Neutrophil (primary cell): ENCODE measurements at regions not wholly inside any gene's neighbourhood (a gene's known extent, or its start where the extent isn't known, plus 50 kb on each side); places are given as distances from the start of the nearest gene placed in this dataset.
"Not testable (repeated sequence)": the region's sequence is repeated elsewhere in the genome, so short reads cannot be mapped to it uniquely, and the experiment has no call there.

Source experiments
- H3K27ac ChIP-seq: fragments of 200-600 bp; sonication (generic); 2 replicates; pipeline ENCODE4 v1.5.1; 2016; ENCODE audit warnings: mild to moderate bottlenecking, moderate library complexity
- H3K27me3 ChIP-seq: fragments of 200-600 bp; sonication (generic); 2 replicates; pipeline ENCODE4 v1.6.0; 2016; ENCODE audit warnings: mild to moderate bottlenecking
- H3K36me3 ChIP-seq: fragments of 200-600 bp; sonication (generic); 2 replicates; pipeline ENCODE4 v1.5.1; 2017
- H3K4me1 ChIP-seq, 2 experiments: fragments of 200-600 bp in 1 of 2; sonication (generic) in 1 of 2; 1 replicate in 1 of 2; 2 replicates in 1 of 2; pipeline versions ENCODE4 v1.5.1 to v1.6.1; 2013 to 2016; ENCODE audit warnings: low read depth in 1 of 2, low read length in 1 of 2, mild to moderate bottlenecking in 1 of 2, moderate library complexity in 1 of 2; ENCODE audit not compliant: control insufficient read depth in 1 of 2, insufficient read depth in 1 of 2
- H3K4me3 ChIP-seq, 2 experiments: fragments of 200-600 bp in 1 of 2; sonication (generic) in 1 of 2; 1 replicate in 1 of 2; 2 replicates in 1 of 2; pipeline ENCODE4 v1.5.1; 2013 to 2016; ENCODE audit warnings: low read depth in 1 of 2, low read length in 1 of 2, mild to moderate bottlenecking in 1 of 2, moderate library complexity in 1 of 2
- H3K9me3 ChIP-seq: fragments of 200-600 bp; sonication (generic); 2 replicates; pipeline ENCODE4 v1.5.1; 2016
- CTCF ChIP-seq: fragments of 200-600 bp; sonication (generic); IDR thresholded peaks from 2 replicates; pipeline ENCODE4 v1.5.1; 2016; ENCODE audit warnings: antibody characterized with exemption

GRCh38 chr15:69704700-69705099 is 252.1 kb downstream of the RPLP1 start:
- H3K36me3 ChIP-seq = no peaks in the 10 kb centered on the region
- no peaks in the 10 kb centered on the region for H3K4me1 ChIP-seq
- no peaks in the 10 kb centered on the region for H3K9me3 ChIP-seq
- no peaks in the 10 kb centered on the region for H3K27me3 ChIP-seq
- H3K27ac ChIP-seq = no peak overlapping the region
- no peak for TF ChIP-seq CTCF
- no peak overlapping the region for H3K4me3 ChIP-seq

- no peak overlapping the region for H3K27ac ChIP-seq
- H3K27me3 ChIP-seq = no peaks in the 10 kb centered on the region
- H3K4me1 ChIP-seq = no peaks in the 10 kb centered on the region
- no peaks in the 10 kb centered on the region for H3K36me3 ChIP-seq
- H3K4me3 ChIP-seq = no peak overlapping the region
- H3K9me3 ChIP-seq = no peaks in the 10 kb centered on the region
- TF ChIP-seq CTCF = no peak
These were observed 253.9 kb downstream of the RPLP1 start for GRCh38 chr15:69706353-69707097.

- not testable (repeated sequence) for H3K4me3 ChIP-seq, H3K9me3 ChIP-seq, H3K36me3 ChIP-seq, H3K4me1 ChIP-seq, H3K27me3 ChIP-seq, H3K27ac ChIP-seq
These were observed 254.6 kb downstream of the RPLP1 start for GRCh38 chr15:69707241-69707640.

- H3K36me3 ChIP-seq, H3K9me3 ChIP-seq, H3K4me3 ChIP-seq, H3K27me3 ChIP-seq, H3K27ac ChIP-seq: not testable (repeated sequence)
- H3K4me1 ChIP-seq = peaks cover 13 to 17% of the 10 kb centered on the region in 2 experiments
These were observed 256.0 kb downstream of the RPLP1 start for GRCh38 chr15:69708436-69709122.

- no peaks in the 10 kb centered on the region for H3K36me3 ChIP-seq
- H3K9me3 ChIP-seq = no peaks in the 10 kb centered on the region
- H3K4me3 ChIP-seq = no peak overlapping the region
- no peaks in the 10 kb centered on the region for H3K27me3 ChIP-seq
- TF ChIP-seq CTCF = no peak
- H3K4me1 ChIP-seq = peaks cover 55 to 56% of the 10 kb centered on the region in 2 experiments
- peak overlapping the region; percentile 84 for H3K27ac ChIP-seq
These were observed 260.4 kb downstream of the RPLP1 start for GRCh38 chr15:69712991-69713390.

- Histone ChIP-seq H3K4me1 (peaks cover 64 to 65% of the 10 kb centered on the region in 2 experiments), H3K4me3 (no peak overlapping the region), H3K27ac (peak overlapping the region; percentile 84), H3K27me3 (no peaks in the 10 kb centered on the region), H3K9me3 (no peaks in the 10 kb centered on the region), H3K36me3 (no peaks in the 10 kb centered on the region)
- TF ChIP-seq CTCF = no peak
These were observed 261.3 kb downstream of the RPLP1 start for GRCh38 chr15:69713726-69714559.
